NCI-H2196 treated with DMSO at 0.1 percent for 48 hours (cell line): ENCODE measurements at regions not wholly inside any gene's neighbourhood (a gene's known extent, or its start where the extent isn't known, plus 50 kb on each side); places are given as distances from the start of the nearest gene placed in this dataset.
"Not testable (repeated sequence)": the region's sequence is repeated elsewhere in the genome, so short reads cannot be mapped to it uniquely, and the experiment has no call there.

Experiments used
- DNase-seq: peaks from one replicate; lab custom pipeline; 2025; ENCODE audit not compliant: unreplicated experiment; lab: John Stamatoyannopoulos, UW

- not testable (repeated sequence) for DNase-seq
Observed at GRCh38 chr17:27090450-27091042, 203.4 kb upstream of the WSB1 start.

DNA sequence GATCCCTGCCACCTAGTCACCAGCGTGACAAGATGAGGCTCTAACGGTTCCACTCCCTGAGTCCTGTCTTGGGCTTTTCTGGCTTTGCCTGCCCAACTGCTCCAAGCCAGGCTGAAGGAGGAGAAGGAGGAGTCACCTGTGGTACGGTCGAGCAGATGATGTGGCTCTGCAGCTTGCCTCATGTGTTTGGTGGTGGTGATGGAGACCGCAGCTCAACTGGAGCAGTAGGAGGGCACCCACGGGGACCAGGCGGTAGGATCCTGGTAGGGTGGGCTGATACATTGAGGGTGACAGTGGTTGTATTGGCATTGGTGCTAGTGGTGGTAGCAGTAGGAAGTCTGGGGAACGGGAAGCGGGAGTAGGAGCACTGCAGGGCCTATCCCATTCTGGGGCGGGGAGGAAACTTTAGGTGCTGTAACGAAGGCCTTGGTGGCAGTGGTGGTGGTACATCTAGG lies 202.8 kb upstream of the WSB1 start:
- DNase-seq = no peak

GRCh38 chr17:27094179-27094578 lies 199.7 kb upstream of the WSB1 start:
- DNase-seq = not testable (repeated sequence)

GRCh38 chr17:27095821-27096220 lies 198.1 kb upstream of the WSB1 start:
- DNase-seq = not testable (repeated sequence)

GRCh38 chr17:27099266-27099665 lies 194.6 kb upstream of the WSB1 start:
- DNase-seq = not testable (repeated sequence)

GRCh38 chr17:27104605-27105221 lies 189.2 kb upstream of the WSB1 start:
- not testable (repeated sequence) for DNase-seq

DNA sequence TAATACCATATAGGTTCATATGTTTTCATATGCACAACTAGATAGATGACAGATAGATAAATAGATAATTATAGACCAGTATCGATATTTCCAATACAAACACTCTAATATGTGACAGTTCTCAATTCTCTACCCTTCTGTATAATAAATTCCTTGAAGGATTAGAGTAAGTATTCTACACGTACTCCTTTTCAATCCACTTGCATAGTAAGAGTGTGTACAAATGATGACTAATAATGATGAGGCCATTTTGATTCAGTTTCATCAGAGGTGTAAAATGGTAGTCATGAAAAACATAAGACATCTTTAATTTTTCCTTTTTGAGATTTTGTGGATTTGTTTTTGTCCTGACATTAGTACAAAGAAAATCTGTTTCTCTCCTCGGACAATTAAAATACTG lies 188.3 kb upstream of the WSB1 start:
- DNase-seq = no peak

DNA sequence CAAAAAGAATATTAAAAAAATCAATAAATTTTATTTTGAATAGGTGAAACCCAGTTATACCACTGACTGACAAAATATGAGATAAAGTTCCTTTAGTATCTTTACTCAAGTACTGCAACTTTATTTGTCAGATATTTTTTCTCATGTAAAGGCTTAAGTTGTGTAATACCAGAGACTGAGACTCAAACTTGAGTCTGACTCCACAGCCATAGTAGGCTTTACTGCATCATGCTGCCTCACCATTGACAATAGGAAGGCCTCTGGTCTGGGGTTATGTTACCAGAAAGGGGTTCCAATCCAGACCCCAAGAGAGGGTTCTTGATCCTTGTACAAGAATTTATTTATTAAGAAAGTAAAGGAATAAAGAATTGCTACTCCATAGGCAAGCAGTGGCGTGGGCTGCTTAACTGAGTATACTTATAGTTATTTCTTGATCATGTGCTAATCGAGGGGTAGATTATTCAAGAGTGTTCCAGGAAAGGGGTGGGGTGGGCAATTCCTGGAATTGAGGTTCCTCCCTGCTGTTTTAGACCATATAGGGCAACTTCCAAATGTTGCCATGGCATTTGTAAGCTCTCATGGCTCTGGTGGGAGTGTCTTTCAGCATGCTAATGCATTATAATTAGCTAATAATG lies 187.4 kb upstream of the WSB1 start:
- no peak for DNase-seq

DNA sequence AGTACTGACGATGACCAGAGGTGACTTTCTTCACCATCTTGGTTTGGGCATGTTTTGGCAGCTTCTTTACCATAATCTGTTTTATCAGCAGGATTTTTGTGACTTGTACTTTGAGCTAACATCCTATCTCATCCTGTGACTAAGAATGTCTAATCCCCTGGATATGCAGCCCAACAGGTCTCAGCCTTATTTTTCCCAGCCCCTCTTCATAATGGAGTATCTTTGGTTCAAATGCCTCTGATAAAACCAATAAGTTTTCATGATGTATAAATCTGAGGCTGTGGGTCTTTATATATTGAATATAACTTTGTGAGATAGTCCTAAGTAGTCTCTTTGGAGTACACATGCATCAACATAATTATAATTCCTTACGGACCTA lies 186.9 kb upstream of the WSB1 start:
- no peak for DNase-seq

- DNase-seq = not testable (repeated sequence)
Observed at GRCh38 chr17:27107386-27108328, 186.3 kb upstream of the WSB1 start.

DNA sequence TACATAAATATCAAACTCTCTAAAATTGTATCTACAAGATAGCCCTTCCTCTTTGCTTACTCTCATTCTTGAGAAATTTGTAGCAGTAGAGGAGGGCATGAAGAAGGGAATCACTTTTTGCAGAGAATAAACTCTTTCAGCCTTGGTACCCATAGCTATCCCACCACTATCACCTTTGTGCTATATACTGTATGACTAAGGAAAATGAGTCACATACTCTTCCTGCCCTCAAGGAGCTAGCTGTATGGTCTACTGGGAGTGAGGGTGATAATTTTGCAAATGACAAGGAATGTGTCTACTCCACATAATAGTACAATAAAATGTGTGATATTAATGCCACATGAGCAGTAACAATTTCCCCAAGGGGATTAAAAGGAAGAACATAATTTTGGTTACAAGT lies 184.6 kb upstream of the WSB1 start:
- no peak for DNase-seq

GRCh38 chr17:27153005-27153404 lies 140.9 kb upstream of the WSB1 start:
- no peak for DNase-seq

- no peak for DNase-seq
Observed at GRCh38 chr17:27155866-27156265, 138.0 kb upstream of the WSB1 start.

- DNase-seq = no peak
Observed at GRCh38 chr17:27157297-27157696, 136.6 kb upstream of the WSB1 start.

GRCh38 chr17:27157898-27158297 lies 136.0 kb upstream of the WSB1 start:
- DNase-seq = no peak

DNA sequence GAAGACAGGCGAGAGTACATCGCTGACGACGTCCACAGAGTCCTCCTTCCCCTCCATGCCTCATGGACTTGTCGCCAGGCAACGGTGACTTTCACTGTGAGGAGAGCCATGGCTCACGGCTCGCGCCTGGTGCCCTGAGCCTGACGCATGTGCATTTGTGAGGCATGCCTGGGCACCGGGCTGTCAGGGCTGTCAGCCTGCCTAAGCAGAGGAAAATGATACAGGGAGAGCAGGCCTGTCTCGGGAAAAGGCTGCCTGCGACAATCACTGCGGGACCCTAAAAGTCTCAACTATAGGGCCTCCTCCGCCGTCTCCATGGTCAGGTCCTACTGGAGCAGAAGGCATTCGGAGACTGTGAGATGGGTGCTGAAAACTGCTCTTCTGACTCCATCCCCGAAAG lies 135.5 kb upstream of the WSB1 start:
- DNase-seq = no peak

DNA sequence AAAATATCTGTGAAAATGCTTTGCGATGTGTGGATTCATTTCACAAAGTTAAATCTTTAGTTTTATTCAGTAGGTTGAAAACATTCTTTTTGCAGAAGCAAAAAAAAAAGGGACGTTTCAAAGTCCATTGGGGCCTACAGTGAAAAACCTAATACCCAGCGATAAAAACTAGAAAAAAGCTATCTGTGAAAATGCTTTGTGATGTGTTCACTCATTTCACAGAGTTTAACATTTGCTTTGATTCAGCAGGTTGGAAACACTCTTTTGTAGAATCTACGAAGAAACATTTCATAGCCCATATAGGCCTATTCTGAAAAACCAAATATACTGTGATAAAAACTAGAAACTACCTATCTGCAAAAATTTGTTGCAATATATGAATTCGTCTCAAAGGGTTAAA lies 113.6 kb upstream of the WSB1 start:
- no peak for DNase-seq

- not testable (repeated sequence) for DNase-seq
Observed at GRCh38 chr17:27181379-27181925, 112.5 kb upstream of the WSB1 start.

GRCh38 chr17:27181935-27182334 lies 112.0 kb upstream of the WSB1 start:
- no peak for DNase-seq

DNA sequence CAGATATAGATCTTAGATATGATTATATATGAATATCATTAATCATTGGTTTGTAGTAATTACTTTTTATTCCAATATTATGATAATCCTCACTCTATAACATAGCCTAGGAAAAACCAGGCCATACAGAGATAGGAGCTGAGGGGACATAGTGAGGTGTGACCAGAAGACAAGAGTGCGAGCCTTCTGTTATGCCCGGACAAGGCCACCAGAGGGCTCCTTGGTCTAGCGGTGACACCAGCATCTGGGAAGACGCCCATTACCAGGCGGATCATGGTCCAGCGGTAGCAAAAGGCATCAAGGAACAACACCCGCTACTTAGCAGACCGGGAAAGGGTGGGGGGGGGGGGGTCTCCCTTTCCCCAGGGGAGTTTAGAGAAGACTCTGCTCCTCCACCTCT lies 96.4 kb upstream of the WSB1 start:
- not testable (repeated sequence) for DNase-seq

DNA sequence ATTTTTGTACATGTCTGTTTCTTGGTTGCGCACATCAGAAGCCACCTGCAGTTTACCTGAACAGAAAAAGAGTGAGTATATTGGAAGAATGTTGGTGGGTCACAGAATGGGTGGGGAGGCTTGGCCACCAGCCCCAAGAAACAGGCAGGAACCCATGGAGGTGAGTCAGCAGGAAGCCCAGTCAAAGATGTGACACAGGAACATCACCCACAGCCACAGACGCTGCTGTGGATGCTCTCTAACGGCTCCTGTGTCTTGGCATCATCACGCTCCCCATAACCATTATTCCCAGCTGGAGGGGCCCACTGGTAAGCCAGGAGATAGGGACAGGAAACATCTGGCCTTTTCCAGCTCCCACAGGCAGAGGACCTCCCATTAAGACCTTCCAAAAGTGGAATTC lies 94.0 kb upstream of the WSB1 start:
- no peak for DNase-seq
